Endothelial cell of umbilical vein (primary cell): ENCODE measurements at regions not wholly inside any gene's neighbourhood (a gene's known extent, or its start where the extent isn't known, plus 50 kb on each side); places are given as distances from the start of the nearest gene placed in this dataset.

Experiments
- EZH2 ChIP-seq: IDR thresholded peaks from 2 replicates; pipeline ENCODE4 v1.6.1; 2012; ENCODE audit warnings: borderline replicate concordance, low read depth, mild to moderate bottlenecking, moderate library complexity, low read length, inconsistent platforms; ENCODE audit not compliant: severe bottlenecking
- POLR2A ChIP-seq: IDR thresholded peaks from 2 replicates; pipeline ENCODE4 v1.6.1; 2012; ENCODE audit warnings: low read depth, mild to moderate bottlenecking, control low read depth, low read length
- TF ChIP-seq, protein P1 (sequence below), 2 donors: IDR thresholded peaks; 1 replicate in 1 of 2; 2 replicates in 1 of 2; pipeline ENCODE4 v1.5.1; 2011; ENCODE audit warnings: low read length in 2 of 2, mild to moderate bottlenecking in 2 of 2, moderate library complexity in 2 of 2, control low read depth in 1 of 2, inconsistent platforms in 1 of 2, low read depth in 1 of 2; ENCODE audit not compliant: insufficient read depth in 1 of 2; ENCODE audit errors: extremely low read depth in 1 of 2

- TF ChIP-seq POLR2A (no peak), EZH2 (no peak)
- TF ChIP-seq, protein P1, sequence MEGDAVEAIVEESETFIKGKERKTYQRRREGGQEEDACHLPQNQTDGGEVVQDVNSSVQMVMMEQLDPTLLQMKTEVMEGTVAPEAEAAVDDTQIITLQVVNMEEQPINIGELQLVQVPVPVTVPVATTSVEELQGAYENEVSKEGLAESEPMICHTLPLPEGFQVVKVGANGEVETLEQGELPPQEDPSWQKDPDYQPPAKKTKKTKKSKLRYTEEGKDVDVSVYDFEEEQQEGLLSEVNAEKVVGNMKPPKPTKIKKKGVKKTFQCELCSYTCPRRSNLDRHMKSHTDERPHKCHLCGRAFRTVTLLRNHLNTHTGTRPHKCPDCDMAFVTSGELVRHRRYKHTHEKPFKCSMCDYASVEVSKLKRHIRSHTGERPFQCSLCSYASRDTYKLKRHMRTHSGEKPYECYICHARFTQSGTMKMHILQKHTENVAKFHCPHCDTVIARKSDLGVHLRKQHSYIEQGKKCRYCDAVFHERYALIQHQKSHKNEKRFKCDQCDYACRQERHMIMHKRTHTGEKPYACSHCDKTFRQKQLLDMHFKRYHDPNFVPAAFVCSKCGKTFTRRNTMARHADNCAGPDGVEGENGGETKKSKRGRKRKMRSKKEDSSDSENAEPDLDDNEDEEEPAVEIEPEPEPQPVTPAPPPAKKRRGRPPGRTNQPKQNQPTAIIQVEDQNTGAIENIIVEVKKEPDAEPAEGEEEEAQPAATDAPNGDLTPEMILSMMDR (IDR thresholded peaks at IDR 0.05; ENCODE audit: extremely low read depth in 1 of 2, insufficient read depth in 1 of 2, low read depth in 1 of 2, low read length in 2 of 2): no peak
These were observed 228.6 kb upstream of the PIEZO2 start for GRCh38 chr18:11377766-11378540.
